KMS-11 (cell line): ENCODE measurements at regions not wholly inside any gene's neighbourhood (a gene's known extent, or its start where the extent isn't known, plus 50 kb on each side); places are given as distances from the start of the nearest gene placed in this dataset.

ENCODE experiments used
- H2AFZ ChIP-seq: fragments of 200-600 bp; sonication (generic); 2 replicates; pipeline ENCODE4 v1.6.1; 2016; ENCODE audit warnings: antibody characterized with exemption, mixed run types, low read depth
- H3K27ac ChIP-seq: fragments of 200-600 bp; sonication (generic); 2 replicates; pipeline ENCODE4 v1.6.1; 2016; ENCODE audit warnings: mild to moderate bottlenecking, mixed run types
- H3K27me3 ChIP-seq: fragments of 200-600 bp; sonication (generic); 2 replicates; pipeline ENCODE4 v1.6.1; 2017; ENCODE audit warnings: mild to moderate bottlenecking, low read depth, mixed run types, moderate library complexity; ENCODE audit not compliant: insufficient read depth
- H3K36me3 ChIP-seq: fragments of 200-600 bp; sonication (generic); 2 replicates; pipeline ENCODE4 v1.6.1; 2017; ENCODE audit warnings: mild to moderate bottlenecking, mixed run types; ENCODE audit not compliant: insufficient read depth
- H3K4me1 ChIP-seq: fragments of 200-600 bp; sonication (generic); 2 replicates; pipeline ENCODE4 v1.6.1; 2016; ENCODE audit warnings: mild to moderate bottlenecking, low read depth, mixed run types; ENCODE audit not compliant: poor library complexity, severe bottlenecking
- H3K4me2 ChIP-seq: fragments of 200-600 bp; sonication (generic); 2 replicates; pipeline ENCODE4 v1.7.0; 2016; ENCODE audit warnings: mild to moderate bottlenecking, mixed run types
- H3K4me3 ChIP-seq: fragments of 200-600 bp; sonication (generic); IDR thresholded peaks from 2 replicates; pipeline ENCODE4 v1.6.1; 2017; ENCODE audit warnings: low read depth, low read length, mixed read lengths; ENCODE audit not compliant: insufficient read depth
- H3K79me2 ChIP-seq: fragments of 200-600 bp; sonication (generic); 2 replicates; pipeline ENCODE4 v1.6.1; 2016; ENCODE audit warnings: low read depth, mixed run types; ENCODE audit not compliant: insufficient read depth
- H3K9ac ChIP-seq: fragments of 200-600 bp; sonication (generic); 2 replicates; pipeline ENCODE4 v1.6.1; 2016; ENCODE audit warnings: mild to moderate bottlenecking, mixed run types
- H4K20me1 ChIP-seq: fragments of 200-600 bp; sonication (generic); 2 replicates; pipeline ENCODE4 v1.6.1; 2016; ENCODE audit warnings: mild to moderate bottlenecking, mixed run types; ENCODE audit not compliant: insufficient read depth
- CTCF ChIP-seq: fragments of 200-600 bp; sonication (generic); conservative IDR thresholded peaks from 2 replicates; pipeline ENCODE4 v1.6.1; 2017; ENCODE audit warnings: low read depth, mild to moderate bottlenecking, antibody characterized with exemption, low read length, moderate library complexity, mixed read lengths

DNA sequence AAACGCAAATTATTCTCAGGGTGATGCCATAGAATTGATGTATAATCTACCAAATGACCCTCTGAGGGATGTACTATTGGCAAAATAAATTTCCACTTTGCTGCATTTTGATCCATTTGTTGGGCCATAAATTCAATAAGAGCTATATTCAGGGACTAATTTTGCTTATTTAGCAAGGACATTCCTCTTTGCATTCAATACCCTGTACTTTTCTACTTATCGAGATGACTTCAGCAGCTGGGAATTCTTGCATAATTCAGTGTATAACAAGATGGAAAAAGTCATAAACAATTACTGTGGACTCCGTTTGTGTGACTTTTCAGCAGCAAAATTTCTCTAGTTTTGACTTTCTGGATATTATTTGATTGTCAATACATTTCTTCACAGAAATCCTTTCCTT lies 744.7 kb upstream of the CCDC179 start:
- H3K4me2 ChIP-seq: no peak overlapping the region
- H3K4me3 ChIP-seq: no peak overlapping the region
- no peaks in the 10 kb centered on the region for H3K4me1 ChIP-seq
- H2AFZ ChIP-seq: no peak overlapping the region
- no peak for TF ChIP-seq CTCF
- no peaks in the 10 kb centered on the region for H3K36me3 ChIP-seq
- H3K9ac ChIP-seq: no peak overlapping the region
- H3K27ac ChIP-seq: no peak overlapping the region
- no peaks in the 10 kb centered on the region for H3K27me3 ChIP-seq
- H4K20me1 ChIP-seq: no peaks in the 10 kb centered on the region
- no peaks in the 10 kb centered on the region for H3K79me2 ChIP-seq

- Histone ChIP-seq H3K4me2 (no peak overlapping the region), H4K20me1 (no peaks in the 10 kb centered on the region), H3K9ac (no peak overlapping the region), H3K36me3 (no peaks in the 10 kb centered on the region), H3K27ac (no peak overlapping the region), H3K79me2 (no peaks in the 10 kb centered on the region), H3K4me1 (no peaks in the 10 kb centered on the region), H3K27me3 (no peaks in the 10 kb centered on the region), H2AFZ (no peak overlapping the region), H3K4me3 (no peak overlapping the region)
- TF ChIP-seq CTCF: no peak
Observed at GRCh38 chr11:23606191-23606590, 745.9 kb upstream of the CCDC179 start.

DNA sequence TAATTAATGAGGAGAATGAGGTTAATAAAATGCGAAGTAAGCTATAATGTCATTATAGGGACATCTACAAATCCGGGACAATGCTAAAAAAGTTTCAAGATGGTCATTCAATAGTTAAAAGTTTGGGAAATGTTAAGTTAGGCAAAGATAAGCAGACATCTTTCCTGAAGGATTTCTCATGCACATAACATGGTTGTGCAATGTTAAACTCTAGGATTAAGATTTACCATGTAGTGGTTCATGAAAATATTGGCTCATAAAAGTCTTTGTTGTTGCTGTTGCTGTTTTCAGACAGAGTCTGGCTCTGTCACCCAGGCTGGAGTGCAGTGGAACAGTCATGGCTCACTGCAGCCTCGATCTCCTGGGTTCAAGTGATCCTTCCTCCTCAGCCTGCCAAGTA lies 751.5 kb upstream of the CCDC179 start:
- Histone ChIP-seq H3K4me1 (no peaks in the 10 kb centered on the region), H3K4me3 (no peak overlapping the region), H2AFZ (no peak overlapping the region), H3K36me3 (no peaks in the 10 kb centered on the region), H3K27ac (no peak overlapping the region), H3K4me2 (no peak overlapping the region), H3K9ac (no peak overlapping the region), H3K79me2 (no peaks in the 10 kb centered on the region), H3K27me3 (no peaks in the 10 kb centered on the region), H4K20me1 (no peaks in the 10 kb centered on the region)
- no peak for TF ChIP-seq CTCF

DNA sequence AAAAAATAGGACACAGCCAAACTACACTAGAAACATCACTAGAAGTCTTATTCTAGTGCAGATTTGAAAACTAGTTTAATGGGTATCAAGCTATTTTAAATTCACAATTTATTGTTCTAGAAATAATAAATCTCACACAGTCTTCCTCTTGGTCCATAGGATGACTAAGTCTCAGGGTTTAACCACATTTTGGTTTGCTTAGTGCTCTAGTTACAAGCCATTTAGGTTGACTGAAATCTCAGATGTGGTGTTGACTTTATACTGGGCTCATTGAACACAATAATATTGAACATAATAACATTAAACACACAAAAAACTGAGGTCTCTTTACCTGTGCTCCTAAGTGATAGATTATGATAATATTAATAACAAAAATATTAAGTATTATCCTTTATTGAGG lies 760.3 kb upstream of the CCDC179 start:
- Histone ChIP-seq H3K4me2 (no peak overlapping the region), H3K9ac (no peak overlapping the region), H3K4me3 (no peak overlapping the region), H3K27me3 (no peaks in the 10 kb centered on the region), H3K4me1 (no peaks in the 10 kb centered on the region), H3K27ac (no peak overlapping the region), H3K36me3 (no peaks in the 10 kb centered on the region), H3K79me2 (no peaks in the 10 kb centered on the region), H4K20me1 (no peaks in the 10 kb centered on the region), H2AFZ (no peak overlapping the region)
- TF ChIP-seq CTCF: no peak

DNA sequence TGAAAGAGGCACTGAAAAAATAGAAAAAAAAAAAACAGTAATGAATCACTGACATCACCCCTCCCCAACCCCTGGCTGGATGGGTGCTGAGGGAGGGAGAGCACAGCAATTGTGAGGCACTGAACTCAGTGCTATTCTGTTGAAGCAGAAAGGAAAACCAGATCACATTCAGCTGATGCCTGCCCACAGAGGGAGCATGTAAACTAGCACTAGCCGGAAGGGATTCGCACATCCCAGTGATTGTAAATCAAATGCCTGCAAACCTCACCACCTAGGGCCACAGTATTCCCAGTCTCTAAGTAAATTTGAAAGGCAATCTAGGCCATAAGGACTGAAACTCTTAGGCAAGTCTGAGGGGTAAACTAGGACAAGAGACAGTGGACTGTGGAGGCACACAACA lies 772.0 kb upstream of the CCDC179 start:
- Histone ChIP-seq H3K36me3 (no peaks in the 10 kb centered on the region), H3K27me3 (no peaks in the 10 kb centered on the region), H3K4me2 (no peak overlapping the region), H3K9ac (no peak overlapping the region), H3K79me2 (no peaks in the 10 kb centered on the region), H3K4me1 (no peaks in the 10 kb centered on the region), H4K20me1 (no peaks in the 10 kb centered on the region), H3K27ac (no peak overlapping the region), H3K4me3 (no peak overlapping the region), H2AFZ (no peak overlapping the region)
- no peak for TF ChIP-seq CTCF
